ENCODE measurements at regions not wholly inside any gene's neighbourhood (a gene's known extent, or its start where the extent isn't known, plus 50 kb on each side); places are given as distances from the start of the nearest gene placed in this dataset.
A peak's percentile ranks its signal among the peaks of the same experiment; 100 is the strongest.

- peaks cover 0 to 16% (median 8%) of the 10 kb centered on the region in 4 donors for H3K4me1 ChIP-seq
- intact Hi-C loops (cut with DNase I) = loop anchor here (10.0 kb wide), 1 partner anchor 102 kb away; no protein-coding TSS in a partner anchor
- TF ChIP-seq CTCF (IDR thresholded peaks at IDR 0.05) (no peak), POLR2AphosphoS5 (IDR thresholded peaks at IDR 0.05) (no peak), EP300 (IDR thresholded peaks at IDR 0.05) (no peak), POLR2A (IDR thresholded peaks at IDR 0.05) (no peak)
- H3K36me3 ChIP-seq = no peaks in the 10 kb centered on the region
- H3K9me3 ChIP-seq = no peaks in the 10 kb centered on the region
- no peak overlapping the region for H3K4me3 ChIP-seq
- no peak overlapping the region for H3K27ac ChIP-seq
- DNase-seq = no peak
- WGBS, 2 donors = 87 to 91% methylated on average over 15 of the region's 15 CpGs
- H3K27me3 ChIP-seq = no peaks in the 10 kb centered on the region
Observed at GRCh38 chr21:39106881-39107462, 76.3 kb downstream of the PSMG1 start.

GRCh38 chr21:39105836-39106235 is 77.4 kb downstream of the PSMG1 start:
- no peak overlapping the region for H3K4me3 ChIP-seq
- TF ChIP-seq POLR2A (IDR thresholded peaks at IDR 0.05) = no peak
- no peak for TF ChIP-seq POLR2AphosphoS5 (IDR thresholded peaks at IDR 0.05)
- no peak for TF ChIP-seq CTCF (IDR thresholded peaks at IDR 0.05)
- no peak for TF ChIP-seq EP300 (IDR thresholded peaks at IDR 0.05)
- WGBS, 2 donors = 84 to 89% methylated on average over 4 of the region's 4 CpGs
- H3K27me3 ChIP-seq = no peaks in the 10 kb centered on the region
- H3K36me3 ChIP-seq = no peaks in the 10 kb centered on the region
- no peaks in the 10 kb centered on the region for H3K9me3 ChIP-seq
- H3K27ac ChIP-seq = no peak overlapping the region
- H3K4me1 ChIP-seq = peaks cover 0 to 16% (median 8%) of the 10 kb centered on the region in 4 donors
- intact Hi-C loops (cut with DNase I) = loop anchor here (10.0 kb wide), 1 partner anchor 101 kb away; no protein-coding TSS in a partner anchor
- DNase-seq = no peak

GRCh38 chr21:39105341-39105765 is 77.9 kb downstream of the PSMG1 start:
- intact Hi-C loops (cut with DNase I) = loop anchor here (10.0 kb wide), 1 partner anchor 101 kb away; no protein-coding TSS in a partner anchor

GRCh38 chr21:39104911-39105310 is 78.3 kb downstream of the PSMG1 start:
- Histone ChIP-seq H3K4me3 (no peak overlapping the region), H3K4me1 (peaks cover 0 to 16% (median 8%) of the 10 kb centered on the region in 4 donors), H3K27me3 (no peaks in the 10 kb centered on the region), H3K9me3 (no peaks in the 10 kb centered on the region), H3K27ac (peak overlapping the region in 3 of 4 donors; percentile 25 to 48 (median 31)), H3K36me3 (no peaks in the 10 kb centered on the region)
- no peak for DNase-seq
- TF ChIP-seq EP300 (IDR thresholded peaks at IDR 0.05) = no peak
- TF ChIP-seq POLR2A (IDR thresholded peaks at IDR 0.05) = no peak
- no peak for TF ChIP-seq POLR2AphosphoS5 (IDR thresholded peaks at IDR 0.05)
- no peak for TF ChIP-seq CTCF (IDR thresholded peaks at IDR 0.05)
- 81 to 86% methylated on average over 4 of the region's 4 CpGs for whole genome bisulfite sequencing, 2 donors
- intact Hi-C loops (cut with DNase I) = loop anchor here (10.0 kb wide), 1 partner anchor 100 kb away; no protein-coding TSS in a partner anchor

More at GRCh38 chr21:39105341-39105765, 77.9 kb downstream of the PSMG1 start:
- no peak for DNase-seq
- Histone ChIP-seq H3K36me3 (no peaks in the 10 kb centered on the region), H3K27ac (peak overlapping the region in 2 of 4 donors; percentile 25 to 48), H3K27me3 (no peaks in the 10 kb centered on the region), H3K9me3 (no peaks in the 10 kb centered on the region), H3K4me3 (no peak overlapping the region), H3K4me1 (peaks cover 0 to 16% (median 8%) of the 10 kb centered on the region in 4 donors)
- TF ChIP-seq POLR2A (IDR thresholded peaks at IDR 0.05) (no peak), EP300 (IDR thresholded peaks at IDR 0.05) (no peak)
- 62 to 79% methylated on average over 5 of the region's 5 CpGs for WGBS, 2 donors

- 75 to 77% methylated on average over 4 of the region's 4 CpGs for WGBS, 2 donors
- no peaks in the 10 kb centered on the region for H3K36me3 ChIP-seq
- no peaks in the 10 kb centered on the region for H3K27me3 ChIP-seq
- DNase-seq = peak; percentile 67
- TF ChIP-seq POLR2AphosphoS5 (IDR thresholded peaks at IDR 0.05) (no peak), EP300 (IDR thresholded peaks at IDR 0.05) (no peak), POLR2A (IDR thresholded peaks at IDR 0.05) (no peak), CTCF (IDR thresholded peaks at IDR 0.05) (no peak)
- peak overlapping the region in 2 of 4 donors; percentile 21 to 25 for H3K27ac ChIP-seq
- no peak overlapping the region for H3K4me3 ChIP-seq
- intact Hi-C loops (cut with DNase I) = loop anchor here (10.0 kb wide), 1 partner anchor 99 kb away; no protein-coding TSS in a partner anchor
- no peaks in the 10 kb centered on the region for H3K9me3 ChIP-seq
- H3K4me1 ChIP-seq = peaks cover 0 to 16% (median 8%) of the 10 kb centered on the region in 4 donors
Observed at GRCh38 chr21:39103689-39104088, 79.6 kb downstream of the PSMG1 start.

Measured in sigmoid colon (tissue), 6 donors.